ENCODE measurements at regions not wholly inside any gene's neighbourhood (a gene's known extent, or its start where the extent isn't known, plus 50 kb on each side); places are given as distances from the start of the nearest gene placed in this dataset.
"Not testable (repeated sequence)": the region's sequence is repeated elsewhere in the genome, so short reads cannot be mapped to it uniquely, and the experiment has no call there.

GRCh38 chr9:91006046-91006445, 204.4 kb downstream of the SYK start:
- intact Hi-C loops (cut with DNase I): no loop called here
- no peaks in the 10 kb centered on the region for H3K4me1 ChIP-seq
- H3K27me3 ChIP-seq: no peaks in the 10 kb centered on the region
- H3K9me3 ChIP-seq: no peaks in the 10 kb centered on the region
- no peaks in the 10 kb centered on the region for H3K36me3 ChIP-seq
- TF ChIP-seq POLR2A (IDR thresholded peaks at IDR 0.05): no peak
- TF ChIP-seq, protein P1, sequence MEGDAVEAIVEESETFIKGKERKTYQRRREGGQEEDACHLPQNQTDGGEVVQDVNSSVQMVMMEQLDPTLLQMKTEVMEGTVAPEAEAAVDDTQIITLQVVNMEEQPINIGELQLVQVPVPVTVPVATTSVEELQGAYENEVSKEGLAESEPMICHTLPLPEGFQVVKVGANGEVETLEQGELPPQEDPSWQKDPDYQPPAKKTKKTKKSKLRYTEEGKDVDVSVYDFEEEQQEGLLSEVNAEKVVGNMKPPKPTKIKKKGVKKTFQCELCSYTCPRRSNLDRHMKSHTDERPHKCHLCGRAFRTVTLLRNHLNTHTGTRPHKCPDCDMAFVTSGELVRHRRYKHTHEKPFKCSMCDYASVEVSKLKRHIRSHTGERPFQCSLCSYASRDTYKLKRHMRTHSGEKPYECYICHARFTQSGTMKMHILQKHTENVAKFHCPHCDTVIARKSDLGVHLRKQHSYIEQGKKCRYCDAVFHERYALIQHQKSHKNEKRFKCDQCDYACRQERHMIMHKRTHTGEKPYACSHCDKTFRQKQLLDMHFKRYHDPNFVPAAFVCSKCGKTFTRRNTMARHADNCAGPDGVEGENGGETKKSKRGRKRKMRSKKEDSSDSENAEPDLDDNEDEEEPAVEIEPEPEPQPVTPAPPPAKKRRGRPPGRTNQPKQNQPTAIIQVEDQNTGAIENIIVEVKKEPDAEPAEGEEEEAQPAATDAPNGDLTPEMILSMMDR (IDR thresholded peaks at IDR 0.05): no peak
- 92 to 93% methylated on average over 3 of the region's 3 CpGs for WGBS, 2 donors
- no peak overlapping the region for H3K4me3 ChIP-seq
- no peak overlapping the region for H3K27ac ChIP-seq
- no peak for DNase-seq

GRCh38 chr9:91008568-91008967, 206.9 kb downstream of the SYK start:
- Histone ChIP-seq H3K27me3 (no peaks in the 10 kb centered on the region), H3K4me1 (no peaks in the 10 kb centered on the region), H3K4me3 (no peak overlapping the region), H3K27ac (no peak overlapping the region), H3K36me3 (no peaks in the 10 kb centered on the region), H3K9me3 (peaks cover 0 to 6% (median 0%) of the 10 kb centered on the region in 3 donors)
- DNase-seq: no peak
- TF ChIP-seq, protein P1 (IDR thresholded peaks at IDR 0.05): no peak
- TF ChIP-seq POLR2A (IDR thresholded peaks at IDR 0.05): no peak
- WGBS, 2 donors: 85 to 87% methylated on average over 3 of the region's 3 CpGs
- intact Hi-C loops (cut with DNase I): no loop called here

DNA sequence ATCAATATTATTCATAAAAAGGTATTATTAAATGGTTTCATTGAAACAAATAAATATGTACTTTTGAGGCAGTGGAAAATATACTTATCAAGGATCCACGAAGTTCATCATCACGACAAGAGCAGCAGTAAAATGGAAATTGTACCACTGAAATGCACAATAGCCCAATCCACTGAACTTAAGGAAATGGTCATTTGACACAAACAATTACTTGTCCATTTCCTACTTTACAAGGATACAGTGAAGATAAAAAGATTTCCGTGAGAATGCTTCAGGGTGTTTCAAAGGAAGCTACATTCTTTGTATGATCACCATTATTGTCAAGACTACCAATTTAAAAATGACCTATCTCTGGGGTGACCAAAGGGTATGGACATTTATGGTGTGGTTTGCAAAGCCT, 210.3 kb downstream of the SYK start:
- 46 to 57% methylated on average over 3 of the region's 3 CpGs for WGBS, 2 donors
- no peak for DNase-seq
- Histone ChIP-seq H3K4me1 (no peaks in the 10 kb centered on the region), H3K4me3 (no peak overlapping the region), H3K27me3 (no peaks in the 10 kb centered on the region), H3K36me3 (no peaks in the 10 kb centered on the region), H3K9me3 (peaks cover 0 to 6% (median 0%) of the 10 kb centered on the region in 3 donors), H3K27ac (no peak overlapping the region)
- intact Hi-C loops (cut with DNase I): no loop called here
- TF ChIP-seq, protein P1 (IDR thresholded peaks at IDR 0.05): no peak
- no peak for TF ChIP-seq POLR2A (IDR thresholded peaks at IDR 0.05)

- TF ChIP-seq POLR2A (IDR thresholded peaks at IDR 0.05): no peak
- TF ChIP-seq, protein P1 (IDR thresholded peaks at IDR 0.05): no peak
- no peak overlapping the region for H3K4me3 ChIP-seq
- H3K27ac ChIP-seq: no peak overlapping the region
- no peaks in the 10 kb centered on the region for H3K27me3 ChIP-seq
- no peaks in the 10 kb centered on the region for H3K36me3 ChIP-seq
- 80 to 91% methylated on average over 4 to 6 of the region's 6 CpGs for WGBS, 2 donors
- intact Hi-C loops (cut with DNase I): no loop called here
- peaks cover 0 to 6% (median 0%) of the 10 kb centered on the region in 3 donors for H3K9me3 ChIP-seq
- no peaks in the 10 kb centered on the region for H3K4me1 ChIP-seq
- no peak for DNase-seq
These were observed 211.6 kb downstream of the SYK start for GRCh38 chr9:91012933-91013841.

DNA sequence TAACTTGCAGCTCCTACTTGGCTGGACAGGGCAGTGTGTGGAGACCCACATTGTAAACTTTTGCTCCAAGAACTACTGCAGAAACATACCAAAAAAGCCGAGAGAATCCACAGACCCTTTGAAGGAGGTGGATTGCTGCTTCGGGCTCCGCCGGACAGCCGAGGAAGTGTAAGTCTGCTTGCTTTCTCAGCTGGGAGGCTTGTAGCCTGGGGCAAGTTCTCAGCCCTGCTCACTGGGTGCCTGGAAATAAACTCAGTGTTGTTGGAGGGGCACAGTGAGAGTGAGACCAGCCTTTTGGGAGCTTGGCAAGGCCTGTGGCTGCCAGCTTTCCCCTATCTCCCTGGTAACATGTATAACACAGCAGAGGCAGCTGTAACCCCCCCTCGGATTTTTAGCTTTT, 215.6 kb downstream of the SYK start:
- intact Hi-C loops (cut with DNase I): no loop called here
- TF ChIP-seq, protein P1 (IDR thresholded peaks at IDR 0.05): no peak
- no peak for TF ChIP-seq POLR2A (IDR thresholded peaks at IDR 0.05)
- no peak overlapping the region for H3K27ac ChIP-seq
- H3K4me3 ChIP-seq: no peak overlapping the region
- no peak for DNase-seq
- no peaks in the 10 kb centered on the region for H3K4me1 ChIP-seq
- WGBS, 2 donors: 84 to 85% methylated on average over 6 of the region's 6 CpGs
- no peaks in the 10 kb centered on the region for H3K36me3 ChIP-seq
- no peaks in the 10 kb centered on the region for H3K27me3 ChIP-seq
- peaks cover 0 to 6% (median 0%) of the 10 kb centered on the region in 3 donors for H3K9me3 ChIP-seq

GRCh38 chr9:91019871-91020270, 218.3 kb downstream of the SYK start:
- WGBS, 2 donors: 41 to 60% methylated on average over 1 of the region's 1 CpG
- intact Hi-C loops (cut with DNase I); H3K4me1 ChIP-seq: not testable (repeated sequence)

GRCh38 chr9:91021656-91022055, 220.0 kb downstream of the SYK start:
- H3K27ac ChIP-seq; intact Hi-C loops (cut with DNase I); DNase-seq; H3K4me3 ChIP-seq; H3K27me3 ChIP-seq; H3K36me3 ChIP-seq; H3K9me3 ChIP-seq; H3K4me1 ChIP-seq: not testable (repeated sequence)

More at GRCh38 chr9:91019871-91020270, 218.3 kb downstream of the SYK start:
- H3K36me3 ChIP-seq, DNase-seq, H3K9me3 ChIP-seq, H3K27ac ChIP-seq, H3K4me3 ChIP-seq, H3K27me3 ChIP-seq: not testable (repeated sequence)

All from esophagus squamous epithelium (tissue), 5 donors.